GM23338 (cell line): ENCODE measurements at regions not wholly inside any gene's neighbourhood (a gene's known extent, or its start where the extent isn't known, plus 50 kb on each side); places are given as distances from the start of the nearest gene placed in this dataset.

Source experiments
- ATAC-seq: fragments of 200-7000 bp; cut with Tn5 transposase; 3 replicates; pipeline ENCODE4 v1.9.1; 2020
- DNase-seq: peaks from one replicate; pipeline ENCODE4 v3.0.0-alpha.2; 2015; ENCODE audit warnings: low spot score
- H2AFZ ChIP-seq: fragments of 200-600 bp; sonication (generic); 2 replicates; pipeline ENCODE4 v1.8.0; 2016; ENCODE audit warnings: antibody characterized with exemption, mild to moderate bottlenecking, moderate library complexity
- H3F3A ChIP-seq: fragments of 200-600 bp; sonication (generic); replicated peaks from 2 replicates; pipeline ENCODE4 v1.8.0; 2017; ENCODE audit warnings: antibody characterized with exemption, mixed run types, low read depth
- H3K27ac ChIP-seq: fragments of 200-600 bp; sonication (generic); 2 replicates; pipeline ENCODE4 v1.6.1; 2016; ENCODE audit warnings: low read depth
- H3K27me3 ChIP-seq: fragments of 200-600 bp; sonication (generic); 2 replicates; pipeline ENCODE4 v1.8.0; 2016; ENCODE audit warnings: mild to moderate bottlenecking, mixed run types, moderate library complexity; ENCODE audit not compliant: insufficient read depth
- H3K36me3 ChIP-seq: fragments of 200-600 bp; sonication (generic); 2 replicates; pipeline ENCODE4 v1.8.0; 2016; ENCODE audit warnings: mild to moderate bottlenecking; ENCODE audit not compliant: insufficient read depth
- H3K4me1 ChIP-seq: fragments of 200-600 bp; sonication (generic); 2 replicates; pipeline ENCODE4 v1.8.0; 2016; ENCODE audit warnings: mild to moderate bottlenecking, moderate library complexity; ENCODE audit not compliant: insufficient read depth
- H3K4me2 ChIP-seq: fragments of 200-600 bp; sonication (generic); 2 replicates; pipeline ENCODE4 v1.7.1; 2017; ENCODE audit warnings: mixed run types
- H3K4me3 ChIP-seq: fragments of 200-600 bp; sonication (generic); 2 replicates; pipeline ENCODE4 v1.6.1; 2016; ENCODE audit warnings: mixed run types
- H3K79me2 ChIP-seq: fragments of 200-600 bp; sonication (generic); replicated peaks from 2 replicates; pipeline ENCODE4 v1.8.0; 2017; ENCODE audit warnings: mild to moderate bottlenecking; ENCODE audit not compliant: insufficient read depth
- H3K9me2 ChIP-seq: fragments of 200-600 bp; sonication (generic); 2 replicates; pipeline ENCODE4 v1.8.0; 2017; ENCODE audit not compliant: insufficient read depth
- H4K20me1 ChIP-seq: fragments of 200-600 bp; sonication (generic); replicated peaks from 2 replicates; pipeline ENCODE4 v1.8.0; 2017; ENCODE audit warnings: mild to moderate bottlenecking; ENCODE audit not compliant: insufficient read depth
- H3K27ac Mint-ChIP-seq: 2 replicates; pipeline ENCODE4 v1.8.0; 2020; ENCODE audit warnings: inconsistent platforms, mild to moderate bottlenecking, moderate library complexity, mixed read lengths
- H3K27me3 Mint-ChIP-seq: 3 replicates; pipeline ENCODE4 v1.8.0; 2022; ENCODE audit warnings: low read depth, mild to moderate bottlenecking, moderate library complexity, mixed read lengths, inconsistent platforms; ENCODE audit not compliant: insufficient read depth, poor library complexity
- H3K36me3 Mint-ChIP-seq: 3 replicates; pipeline ENCODE4 v1.8.0; 2021; ENCODE audit warnings: low read depth, mild to moderate bottlenecking, inconsistent platforms, moderate library complexity, mixed read lengths
- H3K4me1 Mint-ChIP-seq: 3 replicates; pipeline ENCODE4 v1.8.0; 2020; ENCODE audit warnings: mild to moderate bottlenecking, inconsistent platforms, mixed read lengths
- H3K4me3 Mint-ChIP-seq: 3 replicates; pipeline ENCODE4 v1.8.0; 2021; ENCODE audit warnings: moderate library complexity, mild to moderate bottlenecking, inconsistent platforms, mixed read lengths
- H3K9me3 Mint-ChIP-seq: 3 replicates; pipeline ENCODE4 v1.8.0; 2020; ENCODE audit warnings: moderate library complexity, mild to moderate bottlenecking, inconsistent platforms, mixed read lengths
- CREB1 ChIP-seq: fragments of 250-450 bp; sonication (Bioruptor Pico); IDR thresholded peaks from 2 replicates; pipeline ENCODE4 v1.5.0; 2020; ENCODE audit warnings: low read depth, mild to moderate bottlenecking, moderate library complexity
- CTCF ChIP-seq, 2 experiments: fragments of 200-600 bp in 1 of 2; sonication (generic) in 1 of 2; conservative IDR thresholded peaks; 2 replicates each; pipeline versions ENCODE4 v1.5.1 to v1.6.1; 2016 to 2017; ENCODE audit warnings: antibody characterized with exemption in 2 of 2, low read depth in 2 of 2, mild to moderate bottlenecking in 2 of 2, moderate library complexity in 1 of 2
- JUNB ChIP-seq: IDR thresholded peaks from one replicate; pipeline ENCODE4 v1.6.1; 2016; ENCODE audit warnings: antibody characterized with exemption; ENCODE audit not compliant: unreplicated experiment
- NANOG ChIP-seq: IDR thresholded peaks from 2 replicates; pipeline ENCODE4 v1.6.1; 2016; ENCODE audit warnings: antibody characterized with exemption, borderline replicate concordance
- POLR2AphosphoS5 ChIP-seq: IDR thresholded peaks from 2 replicates; pipeline ENCODE4 v1.6.1; 2016; ENCODE audit warnings: antibody characterized with exemption, low read depth
- REST ChIP-seq: IDR thresholded peaks from one replicate; pipeline ENCODE4 v1.6.1; 2018; ENCODE audit warnings: antibody characterized with exemption; ENCODE audit not compliant: unreplicated experiment
- ZNF114 ChIP-seq: fragments of 250-450 bp; sonication (Bioruptor Pico); IDR thresholded peaks from 2 replicates; pipeline ENCODE4 v1.5.0; 2020; ENCODE audit warnings: mild to moderate bottlenecking, moderate library complexity
- TF ChIP-seq, protein P1 (sequence below): fragments of 250-450 bp; sonication (Bioruptor Pico); IDR thresholded peaks from 2 replicates; pipeline ENCODE4 v1.5.0; 2020; ENCODE audit warnings: mild to moderate bottlenecking, moderate library complexity

GRCh38 chr10:10676972-10677371 lies 340.7 kb upstream of the CELF2 start (continued):
- TF ChIP-seq REST = no peak
- TF ChIP-seq NANOG = no peak
- TF ChIP-seq, protein P1, sequence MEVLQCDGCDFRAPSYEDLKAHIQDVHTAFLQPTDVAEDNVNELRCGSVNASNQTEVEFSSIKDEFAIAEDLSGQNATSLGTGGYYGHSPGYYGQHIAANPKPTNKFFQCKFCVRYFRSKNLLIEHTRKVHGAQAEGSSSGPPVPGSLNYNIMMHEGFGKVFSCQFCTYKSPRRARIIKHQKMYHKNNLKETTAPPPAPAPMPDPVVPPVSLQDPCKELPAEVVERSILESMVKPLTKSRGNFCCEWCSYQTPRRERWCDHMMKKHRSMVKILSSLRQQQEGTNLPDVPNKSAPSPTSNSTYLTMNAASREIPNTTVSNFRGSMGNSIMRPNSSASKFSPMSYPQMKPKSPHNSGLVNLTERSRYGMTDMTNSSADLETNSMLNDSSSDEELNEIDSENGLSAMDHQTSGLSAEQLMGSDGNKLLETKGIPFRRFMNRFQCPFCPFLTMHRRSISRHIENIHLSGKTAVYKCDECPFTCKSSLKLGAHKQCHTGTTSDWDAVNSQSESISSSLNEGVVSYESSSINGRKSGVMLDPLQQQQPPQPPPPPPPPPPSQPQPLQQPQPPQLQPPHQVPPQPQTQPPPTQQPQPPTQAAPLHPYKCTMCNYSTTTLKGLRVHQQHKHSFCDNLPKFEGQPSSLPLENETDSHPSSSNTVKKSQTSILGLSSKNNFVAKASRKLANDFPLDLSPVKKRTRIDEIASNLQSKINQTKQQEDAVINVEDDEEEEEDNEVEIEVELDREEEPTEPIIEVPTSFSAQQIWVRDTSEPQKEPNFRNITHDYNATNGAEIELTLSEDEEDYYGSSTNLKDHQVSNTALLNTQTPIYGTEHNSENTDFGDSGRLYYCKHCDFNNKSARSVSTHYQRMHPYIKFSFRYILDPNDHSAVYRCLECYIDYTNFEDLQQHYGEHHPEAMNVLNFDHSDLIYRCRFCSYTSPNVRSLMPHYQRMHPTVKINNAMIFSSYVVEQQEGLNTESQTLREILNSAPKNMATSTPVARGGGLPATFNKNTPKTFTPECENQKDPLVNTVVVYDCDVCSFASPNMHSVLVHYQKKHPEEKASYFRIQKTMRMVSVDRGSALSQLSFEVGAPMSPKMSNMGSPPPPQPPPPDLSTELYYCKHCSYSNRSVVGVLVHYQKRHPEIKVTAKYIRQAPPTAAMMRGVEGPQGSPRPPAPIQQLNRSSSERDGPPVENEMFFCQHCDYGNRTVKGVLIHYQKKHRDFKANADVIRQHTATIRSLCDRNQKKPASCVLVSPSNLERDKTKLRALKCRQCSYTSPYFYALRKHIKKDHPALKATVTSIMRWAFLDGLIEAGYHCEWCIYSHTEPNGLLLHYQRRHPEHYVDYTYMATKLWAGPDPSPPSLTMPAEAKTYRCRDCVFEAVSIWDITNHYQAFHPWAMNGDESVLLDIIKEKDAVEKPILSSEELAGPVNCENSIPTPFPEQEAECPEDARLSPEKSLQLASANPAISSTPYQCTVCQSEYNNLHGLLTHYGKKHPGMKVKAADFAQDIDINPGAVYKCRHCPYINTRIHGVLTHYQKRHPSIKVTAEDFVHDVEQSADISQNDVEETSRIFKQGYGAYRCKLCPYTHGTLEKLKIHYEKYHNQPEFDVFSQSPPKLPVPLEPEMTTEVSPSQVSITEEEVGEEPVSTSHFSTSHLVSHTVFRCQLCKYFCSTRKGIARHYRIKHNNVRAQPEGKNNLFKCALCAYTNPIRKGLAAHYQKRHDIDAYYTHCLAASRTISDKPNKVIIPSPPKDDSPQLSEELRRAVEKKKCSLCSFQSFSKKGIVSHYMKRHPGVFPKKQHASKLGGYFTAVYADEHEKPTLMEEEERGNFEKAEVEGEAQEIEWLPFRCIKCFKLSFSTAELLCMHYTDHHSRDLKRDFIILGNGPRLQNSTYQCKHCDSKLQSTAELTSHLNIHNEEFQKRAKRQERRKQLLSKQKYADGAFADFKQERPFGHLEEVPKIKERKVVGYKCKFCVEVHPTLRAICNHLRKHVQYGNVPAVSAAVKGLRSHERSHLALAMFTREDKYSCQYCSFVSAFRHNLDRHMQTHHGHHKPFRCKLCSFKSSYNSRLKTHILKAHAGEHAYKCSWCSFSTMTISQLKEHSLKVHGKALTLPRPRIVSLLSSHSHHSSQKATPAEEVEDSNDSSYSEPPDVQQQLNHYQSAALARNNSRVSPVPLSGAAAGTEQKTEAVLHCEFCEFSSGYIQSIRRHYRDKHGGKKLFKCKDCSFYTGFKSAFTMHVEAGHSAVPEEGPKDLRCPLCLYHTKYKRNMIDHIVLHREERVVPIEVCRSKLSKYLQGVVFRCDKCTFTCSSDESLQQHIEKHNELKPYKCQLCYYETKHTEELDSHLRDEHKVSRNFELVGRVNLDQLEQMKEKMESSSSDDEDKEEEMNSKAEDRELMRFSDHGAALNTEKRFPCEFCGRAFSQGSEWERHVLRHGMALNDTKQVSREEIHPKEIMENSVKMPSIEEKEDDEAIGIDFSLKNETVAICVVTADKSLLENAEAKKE (CRISPR knock-in tag) = no peak
- TF ChIP-seq CREB1 = no peak
- TF ChIP-seq JUNB = no peak

GRCh38 chr10:10677479-10677878 lies 340.2 kb upstream of the CELF2 start:
- Histone ChIP-seq H3K4me3 (no peak overlapping the region), H3K79me2 (no peaks in the 10 kb centered on the region), H3K4me1 (no peaks in the 10 kb centered on the region), H3K36me3 (peaks cover 8% of the 10 kb centered on the region), H3K27ac (no peak overlapping the region), H3K27me3 (no peaks in the 10 kb centered on the region), H3K9me2 (no peaks in the 10 kb centered on the region), H2AFZ (peak overlapping the region; percentile 16; the same call in 1 of the 2 replicates), H4K20me1 (no peaks in the 10 kb centered on the region), H3K4me2 (no peak overlapping the region), H3F3A (no peaks in the 10 kb centered on the region)
- DNase-seq = peak; percentile 82
- peaks cover 1% of the 10 kb centered on the region for H3K27me3 Mint-ChIP-seq
- no peak overlapping the region for H3K27ac Mint-ChIP-seq
- no peak for TF ChIP-seq ZNF114 (CRISPR knock-in tag)
- no peak for TF ChIP-seq POLR2AphosphoS5
- no peak for TF ChIP-seq NANOG
- TF ChIP-seq CTCF (conservative IDR thresholded peaks at IDR 0.05; ENCODE audit: low read depth in 2 of 2) = peak; percentile 75 to 89
- H3K4me3 Mint-ChIP-seq = no peak overlapping the region
- no peaks in the 10 kb centered on the region for H3K4me1 Mint-ChIP-seq
- ATAC-seq = peak; percentile 92
- H3K9me3 Mint-ChIP-seq = peaks cover 22% of the 10 kb centered on the region
- H3K36me3 Mint-ChIP-seq = peaks cover 21% of the 10 kb centered on the region
